H1 (cell line): ENCODE measurements at regions not wholly inside any gene's neighbourhood (a gene's known extent, or its start where the extent isn't known, plus 50 kb on each side); places are given as distances from the start of the nearest gene placed in this dataset.

Experiments used
- CTCF ChIA-PET: fragments of 300-600 bp; sonication (Branson Sonifier 250); formaldehyde crosslinking; loops from one replicate; lab custom pipeline; 2021; ENCODE audit not compliant: partially characterized antibody; lab: Charles Lee
- POLR2A ChIA-PET: fragments of 300-600 bp; sonication (Branson Sonifier 250); formaldehyde crosslinking; loops from one replicate; lab custom pipeline; 2021; ENCODE audit warnings: inconsistent platforms; ENCODE audit not compliant: partially characterized antibody; lab: Charles Lee
- DNase-seq, 2 experiments: peaks; one replicate each; pipeline versions ENCODE4 v3.0.0 to v3.0.0-alpha.2; 2010 to 2022; ENCODE audit warnings: low spot score in 2 of 2, low read depth in 1 of 2, mixed read lengths in 1 of 2
- FAIRE-seq: peaks from 2 replicates; lab custom pipeline; 2011; peaks lifted over from hg19 to GRCh38; lab: Jason Lieb, UNC
- H2AFZ ChIP-seq: 2 replicates; pipeline ENCODE4 v1.8.1; 2012; ENCODE audit warnings: low read length, inconsistent platforms
- H2AK5ac ChIP-seq: 2 replicates; pipeline ENCODE4 v1.6.1; 2013; ENCODE audit warnings: low read depth, low read length
- H2BK120ac ChIP-seq: replicated peaks from 2 replicates; pipeline ENCODE3; 2013; ENCODE audit warnings: low read depth, low read length, inconsistent platforms
- H2BK12ac ChIP-seq: 2 replicates; pipeline ENCODE4 v1.6.1; 2013; ENCODE audit warnings: low read depth, low read length
- H2BK15ac ChIP-seq: 2 replicates; pipeline ENCODE4 v1.6.1; 2013; ENCODE audit warnings: low read length
- H2BK20ac ChIP-seq: 2 replicates; pipeline ENCODE4 v1.6.1; 2013; ENCODE audit warnings: low read length
- H2BK5ac ChIP-seq: 2 replicates; pipeline ENCODE4 v1.6.1; 2013; ENCODE audit warnings: low read depth, low read length
- H3K14ac ChIP-seq: 2 replicates; pipeline ENCODE4 v1.6.1; 2013; ENCODE audit warnings: inconsistent platforms; ENCODE audit not compliant: insufficient read length
- H3K18ac ChIP-seq: 2 replicates; pipeline ENCODE4 v1.6.1; 2013; ENCODE audit warnings: low read length; ENCODE audit errors: extremely low read depth
- H3K23ac ChIP-seq: 2 replicates; pipeline ENCODE4 v1.6.1; 2013; ENCODE audit warnings: inconsistent platforms; ENCODE audit not compliant: insufficient read length
- H3K23me2 ChIP-seq: 2 replicates; pipeline ENCODE4 v1.6.1; 2013; ENCODE audit warnings: low read depth, low read length
- H3K27ac ChIP-seq: 2 replicates; pipeline ENCODE4 v1.6.1; 2011; ENCODE audit warnings: low read depth, low read length, inconsistent platforms
- H3K27me3 ChIP-seq, 4 experiments: replicated peaks in 1 of 4; 1 replicate in 1 of 4; 2 replicates in 3 of 4; pipeline versions ENCODE4 v1.6.1 to v1.8.1; 2011 to 2013; ENCODE audit warnings: low read length in 3 of 4, mild to moderate bottlenecking in 3 of 4, inconsistent platforms in 2 of 4, mixed read lengths in 2 of 4, moderate library complexity in 1 of 4; ENCODE audit not compliant: control insufficient read depth in 3 of 4, insufficient read depth in 3 of 4; ENCODE audit errors: extremely low read depth in 1 of 4
- H3K36me3 ChIP-seq, 4 experiments: 2 replicates each; pipeline versions ENCODE4 v1.6.1 to v1.8.1; 2011 to 2013; ENCODE audit warnings: mild to moderate bottlenecking in 4 of 4, low read length in 3 of 4, moderate library complexity in 2 of 4, control low read depth in 1 of 4, inconsistent platforms in 1 of 4; ENCODE audit not compliant: insufficient read depth in 4 of 4, control insufficient read depth in 2 of 4
- H3K4ac ChIP-seq: replicated peaks from 2 replicates; pipeline ENCODE3; 2013; ENCODE audit warnings: low read length, low read depth, mixed read lengths, inconsistent platforms; ENCODE audit not compliant: insufficient read length
- H3K4me1 ChIP-seq, 4 experiments: replicated peaks in 1 of 4; 1 replicate in 1 of 4; 2 replicates in 3 of 4; pipeline versions ENCODE4 v1.6.1 to v1.8.1; 2011 to 2013; ENCODE audit warnings: low read length in 3 of 4, inconsistent platforms in 2 of 4, mixed read lengths in 1 of 4; ENCODE audit not compliant: insufficient read depth in 4 of 4, control insufficient read depth in 3 of 4
- H3K4me2 ChIP-seq, 2 experiments: 2 replicates each; pipeline versions ENCODE4 v1.6.1 to v1.8.1; 2011 to 2013; ENCODE audit warnings: low read depth in 2 of 2, low read length in 2 of 2, control low read depth in 1 of 2, inconsistent platforms in 1 of 2, mild to moderate bottlenecking in 1 of 2; ENCODE audit not compliant: insufficient read depth in 1 of 2
- H3K4me3 ChIP-seq, 4 experiments: fragments of 200-600, 300-600 bp in 1 of 4; sonication (generic), shearing (Covaris generic), sonication (Bioruptor Twin) in 1 of 4; 2 replicates each; pipeline versions ENCODE4 v1.5.1 to v1.8.1; 2011 to 2016; ENCODE audit warnings: low read length in 4 of 4, low read depth in 3 of 4, control low read depth in 2 of 4, inconsistent platforms in 2 of 4, mild to moderate bottlenecking in 2 of 4, mixed read lengths in 1 of 4, moderate library complexity in 1 of 4; ENCODE audit not compliant: insufficient read depth in 2 of 4; ENCODE audit errors: extremely low read depth in 1 of 4
- H3K56ac ChIP-seq: replicated peaks from 2 replicates; pipeline ENCODE3; 2013; ENCODE audit warnings: low read depth, mild to moderate bottlenecking, mixed read lengths, low read length, inconsistent platforms; ENCODE audit not compliant: insufficient read length
- H3K79me1 ChIP-seq: 2 replicates; pipeline ENCODE4 v1.6.1; 2013; ENCODE audit warnings: low read depth, low read length, control low read depth
- H3K79me2 ChIP-seq, 2 experiments: 2 replicates each; pipeline versions ENCODE4 v1.6.1 to v1.8.1; 2012 to 2013; ENCODE audit warnings: low read length in 2 of 2, mild to moderate bottlenecking in 2 of 2, inconsistent platforms in 1 of 2; ENCODE audit not compliant: insufficient read depth in 2 of 2, control insufficient read depth in 1 of 2
- H3K9ac ChIP-seq, 4 experiments: replicated peaks in 1 of 4; 1 replicate in 1 of 4; 2 replicates in 3 of 4; pipeline versions ENCODE4 v1.6.1 to v1.8.1; 2011 to 2013; ENCODE audit warnings: low read depth in 3 of 4, low read length in 3 of 4, control low read depth in 2 of 4, mild to moderate bottlenecking in 2 of 4, moderate library complexity in 2 of 4, inconsistent platforms in 1 of 4; ENCODE audit errors: extremely low read depth in 1 of 4
- H3K9me3 ChIP-seq, 2 experiments: 2 replicates each; pipeline versions ENCODE4 v1.6.1 to v1.8.1; 2012 to 2013; ENCODE audit warnings: mild to moderate bottlenecking in 2 of 2, moderate library complexity in 2 of 2, control low read depth in 1 of 2, inconsistent platforms in 1 of 2, low read depth in 1 of 2, low read length in 1 of 2, mixed read lengths in 1 of 2; ENCODE audit not compliant: insufficient read depth in 2 of 2
- H4K20me1 ChIP-seq, 2 experiments: replicated peaks in 1 of 2; 2 replicates each; pipeline versions ENCODE3 to v1.8.1; 2011 to 2013; ENCODE audit warnings: inconsistent platforms in 2 of 2, low read length in 2 of 2, mild to moderate bottlenecking in 1 of 2; ENCODE audit not compliant: insufficient read depth in 2 of 2, control insufficient read depth in 1 of 2
- H4K5ac ChIP-seq: 2 replicates; pipeline ENCODE4 v1.6.1; 2013; ENCODE audit warnings: low read length, low read depth, mixed read lengths, inconsistent platforms; ENCODE audit not compliant: insufficient read length
- H4K8ac ChIP-seq: 2 replicates; pipeline ENCODE4 v1.8.0; 2013; ENCODE audit warnings: mild to moderate bottlenecking, moderate library complexity, low read length, inconsistent platforms; ENCODE audit not compliant: insufficient read depth; ENCODE audit errors: extremely low read depth
- H4K91ac ChIP-seq: replicated peaks from 2 replicates; pipeline ENCODE3; 2013; ENCODE audit warnings: low read length, mixed read lengths, inconsistent platforms; ENCODE audit not compliant: insufficient read length
- BCL11A ChIP-seq, 2 experiments: IDR thresholded peaks; one replicate each; pipeline ENCODE4 v1.6.1; 2011; ENCODE audit warnings: low read depth in 2 of 2, low read length in 2 of 2, mild to moderate bottlenecking in 2 of 2
- BRCA1 ChIP-seq: IDR thresholded peaks from 2 replicates; pipeline ENCODE4 v1.6.1; 2012; ENCODE audit warnings: low read depth, low read length, improper control_type of control experiment
- CBX5 ChIP-seq: fragments of 300-800, 300-1000 bp; sonication (generic); IDR thresholded peaks from 2 replicates; pipeline ENCODE4 v1.7.1; 2016; ENCODE audit warnings: antibody characterized with exemption, low read length, low read depth
- GTF2F1 ChIP-seq: IDR thresholded peaks from 2 replicates; pipeline ENCODE4 v1.6.1; 2012; ENCODE audit warnings: low read depth, low read length, improper control_type of control experiment, borderline replicate concordance
- HDAC2 ChIP-seq, 2 experiments: fragments of 300-600 bp in 1 of 2; sonication (generic) in 1 of 2; IDR thresholded peaks; 2 replicates each; pipeline ENCODE4 v1.6.1; 2011 to 2012; ENCODE audit warnings: low read depth in 2 of 2, low read length in 2 of 2, mild to moderate bottlenecking in 2 of 2, moderate library complexity in 2 of 2, borderline replicate concordance in 1 of 2, inconsistent platforms in 1 of 2
- KDM5A ChIP-seq: fragments of 200-600 bp; IDR thresholded peaks from 2 replicates; pipeline ENCODE4 v1.7.1; 2012; ENCODE audit warnings: mild to moderate bottlenecking, low read length, inconsistent platforms, mixed read lengths
- RXRA ChIP-seq: IDR thresholded peaks from 2 replicates; pipeline ENCODE4 v1.6.1; 2011; ENCODE audit warnings: low read depth, mild to moderate bottlenecking, low read length, moderate library complexity; ENCODE audit not compliant: insufficient read depth
- SRF ChIP-seq: IDR thresholded peaks from 2 replicates; pipeline ENCODE4 v1.6.1; 2011; ENCODE audit warnings: mild to moderate bottlenecking, low read depth, low read length, moderate library complexity
- SUZ12 ChIP-seq: fragments of 200-600 bp; sonication (generic); IDR thresholded peaks from 2 replicates; pipeline ENCODE4 v1.6.1; 2012; ENCODE audit warnings: mild to moderate bottlenecking, inconsistent platforms, low read length, moderate library complexity, mixed read lengths
- WGBS, 2 experiments: shearing (Covaris generic) in 1 of 2; methylation state at CpG; one replicate each; pipeline versions ENCODE4 v1.1.6 to v1.1.7; 2013 to 2015; ENCODE audit warnings: low lambda C conversion rate in 2 of 2, mixed read lengths in 2 of 2, inconsistent platforms in 1 of 2, low coverage in 1 of 2, missing lambda C conversion rate in 1 of 2; ENCODE audit not compliant: insufficient replicate concordance in 2 of 2, insufficient coverage in 1 of 2, insufficient read length in 1 of 2; ENCODE audit errors: extremely low coverage in 1 of 2, missing lambda C conversion rate in 1 of 2; 5-methylcytosine and 5-hydroxymethylcytosine counted together
- TF ChIP-seq, protein P1 (sequence below): IDR thresholded peaks from 2 replicates; pipeline ENCODE4 v1.6.1; 2012; ENCODE audit warnings: inconsistent platforms
- TF ChIP-seq, protein P2 (sequence below), 3 experiments: IDR thresholded peaks; 1 replicate in 2 of 3; 2 replicates in 1 of 3; pipeline versions ENCODE4 v1.5.1 to v1.6.1; 2011; ENCODE audit warnings: low read length in 3 of 3, mild to moderate bottlenecking in 3 of 3, inconsistent platforms in 2 of 3, low read depth in 1 of 3, moderate library complexity in 1 of 3; ENCODE audit not compliant: insufficient read depth in 1 of 3; ENCODE audit errors: control extremely low read depth in 1 of 3

DNA sequence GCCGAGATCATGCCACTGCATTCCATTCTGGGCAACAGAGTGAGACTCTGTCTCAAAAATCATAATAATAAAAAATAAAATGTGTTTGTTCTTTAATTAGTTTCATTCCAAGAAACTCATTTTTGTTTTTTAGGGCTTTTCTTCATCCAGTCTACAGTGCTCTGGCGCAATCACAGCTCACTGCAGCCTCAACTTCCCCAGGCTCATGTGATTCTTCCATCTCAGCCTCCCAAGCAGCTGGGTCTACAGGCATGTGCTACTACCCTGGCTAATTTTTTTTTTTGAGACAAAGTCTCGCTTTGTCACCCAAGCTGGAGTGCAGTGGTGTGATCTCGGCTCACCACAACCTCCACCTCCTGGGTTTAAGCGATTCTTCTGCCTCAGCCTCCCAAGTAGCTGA lies 143.6 kb upstream of the JARID2 start:
- CTCF ChIA-PET = interaction anchor here (0.7 kb wide), 1 partner anchor 103 kb away, joined by 4 read pairs; no protein-coding TSS in a partner anchor
- TF ChIP-seq BRCA1 (no peak), CBX5 (no peak), HDAC2 (IDR thresholded peaks at IDR 0.05; ENCODE audit: borderline replicate concordance in 1 of 2, low read depth in 2 of 2, low read length in 2 of 2) (no peak), KDM5A (no peak), SUZ12 (no peak), SRF (no peak), GTF2F1 (no peak), BCL11A (IDR thresholded peaks at IDR 0.05; ENCODE audit: low read depth in 2 of 2, low read length in 2 of 2) (no peak), RXRA (no peak)
- TF ChIP-seq, protein P1, sequence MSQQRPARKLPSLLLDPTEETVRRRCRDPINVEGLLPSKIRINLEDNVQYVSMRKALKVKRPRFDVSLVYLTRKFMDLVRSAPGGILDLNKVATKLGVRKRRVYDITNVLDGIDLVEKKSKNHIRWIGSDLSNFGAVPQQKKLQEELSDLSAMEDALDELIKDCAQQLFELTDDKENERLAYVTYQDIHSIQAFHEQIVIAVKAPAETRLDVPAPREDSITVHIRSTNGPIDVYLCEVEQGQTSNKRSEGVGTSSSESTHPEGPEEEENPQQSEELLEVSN = no peak
- TF ChIP-seq, protein P2, sequence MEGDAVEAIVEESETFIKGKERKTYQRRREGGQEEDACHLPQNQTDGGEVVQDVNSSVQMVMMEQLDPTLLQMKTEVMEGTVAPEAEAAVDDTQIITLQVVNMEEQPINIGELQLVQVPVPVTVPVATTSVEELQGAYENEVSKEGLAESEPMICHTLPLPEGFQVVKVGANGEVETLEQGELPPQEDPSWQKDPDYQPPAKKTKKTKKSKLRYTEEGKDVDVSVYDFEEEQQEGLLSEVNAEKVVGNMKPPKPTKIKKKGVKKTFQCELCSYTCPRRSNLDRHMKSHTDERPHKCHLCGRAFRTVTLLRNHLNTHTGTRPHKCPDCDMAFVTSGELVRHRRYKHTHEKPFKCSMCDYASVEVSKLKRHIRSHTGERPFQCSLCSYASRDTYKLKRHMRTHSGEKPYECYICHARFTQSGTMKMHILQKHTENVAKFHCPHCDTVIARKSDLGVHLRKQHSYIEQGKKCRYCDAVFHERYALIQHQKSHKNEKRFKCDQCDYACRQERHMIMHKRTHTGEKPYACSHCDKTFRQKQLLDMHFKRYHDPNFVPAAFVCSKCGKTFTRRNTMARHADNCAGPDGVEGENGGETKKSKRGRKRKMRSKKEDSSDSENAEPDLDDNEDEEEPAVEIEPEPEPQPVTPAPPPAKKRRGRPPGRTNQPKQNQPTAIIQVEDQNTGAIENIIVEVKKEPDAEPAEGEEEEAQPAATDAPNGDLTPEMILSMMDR (IDR thresholded peaks at IDR 0.05; ENCODE audit: control extremely low read depth in 1 of 3, insufficient read depth in 1 of 3, low read depth in 1 of 3, low read length in 3 of 3) = no peak

More for the DNA sequence above, 143.6 kb upstream of the JARID2 start:
- no peak overlapping the region for H4K8ac ChIP-seq
- FAIRE-seq (no peak), DNase-seq (no peak)
- H3K14ac ChIP-seq = no peak overlapping the region
- H2BK20ac ChIP-seq = no peak overlapping the region
- H2BK12ac ChIP-seq = no peak overlapping the region
- H3K23me2 ChIP-seq = no peaks in the 10 kb centered on the region
- no peak overlapping the region for H3K9ac ChIP-seq
- no peaks in the 10 kb centered on the region for H3K79me2 ChIP-seq
- no peaks in the 10 kb centered on the region for H3K27me3 ChIP-seq
- no peak overlapping the region for H4K91ac ChIP-seq
- H3K79me1 ChIP-seq = no peaks in the 10 kb centered on the region
- H3K4me1 ChIP-seq = peaks cover 0 to 3% (median 0%) of the 10 kb centered on the region in 4 experiments; a peak in 1 of 7 replicates
- no peak overlapping the region for H4K5ac ChIP-seq
- no peak overlapping the region for H3K23ac ChIP-seq
- H2AK5ac ChIP-seq = no peak overlapping the region
- H2AFZ ChIP-seq = no peak overlapping the region
- no peak overlapping the region for H2BK120ac ChIP-seq
- H3K18ac ChIP-seq = no peak overlapping the region
- WGBS, 2 experiments = 92% methylated on average over 5 of the region's 5 CpGs; no CpG with 5 or more reads in 1 of the 2 experiments
- POLR2A ChIA-PET = interaction anchor here (0.6 kb wide), 1 partner anchor 17 kb away, joined by 3 read pairs; no protein-coding TSS in a partner anchor
- no peak overlapping the region for H2BK5ac ChIP-seq
- no peak overlapping the region for H3K4ac ChIP-seq
- no peak overlapping the region for H3K4me3 ChIP-seq
- H3K56ac ChIP-seq = no peak overlapping the region
- no peak overlapping the region for H3K27ac ChIP-seq
- no peaks in the 10 kb centered on the region for H3K36me3 ChIP-seq
- no peaks in the 10 kb centered on the region for H4K20me1 ChIP-seq
- no peak overlapping the region for H2BK15ac ChIP-seq
- no peak overlapping the region for H3K4me2 ChIP-seq
- 0 out of 4 replicates have a peak, but pooled peaks cover 0 to 2% of the 10 kb centered on the region in 2 experiments for H3K9me3 ChIP-seq
